WI38 (cell line): ENCODE measurements at regions not wholly inside any gene's neighbourhood (a gene's known extent, or its start where the extent isn't known, plus 50 kb on each side); places are given as distances from the start of the nearest gene placed in this dataset.
"Not testable (repeated sequence)": the region's sequence is repeated elsewhere in the genome, so short reads cannot be mapped to it uniquely, and the experiment has no call there.

Experiments
- H3K4me3 ChIP-seq: 2 replicates; pipeline ENCODE4 v1.5.1; 2011; ENCODE audit warnings: low read depth, mild to moderate bottlenecking, control low read depth, low read length
- CTCF ChIP-seq: IDR thresholded peaks from 2 replicates; pipeline ENCODE4 v1.5.1; 2012; ENCODE audit warnings: low read depth, mild to moderate bottlenecking, control low read depth, low read length

- TF ChIP-seq CTCF, result no peak
- H3K4me3 ChIP-seq, result no peak overlapping the region
These were observed 322.1 kb downstream of the TLL1 start for GRCh38 chr4:166195101-166195500.

- no peak for TF ChIP-seq CTCF
- no peak overlapping the region for H3K4me3 ChIP-seq
These were observed 324.1 kb downstream of the TLL1 start for GRCh38 chr4:166197166-166197565.

- no peak overlapping the region for H3K4me3 ChIP-seq
- no peak for TF ChIP-seq CTCF
These were observed 325.0 kb downstream of the TLL1 start for GRCh38 chr4:166198041-166198440.

GRCh38 chr4:166198516-166199310 lies 325.7 kb downstream of the TLL1 start:
- no peak for TF ChIP-seq CTCF
- no peak overlapping the region for H3K4me3 ChIP-seq

GRCh38 chr4:166202991-166203390 lies 330.0 kb downstream of the TLL1 start:
- no peak for TF ChIP-seq CTCF
- no peak overlapping the region for H3K4me3 ChIP-seq

GRCh38 chr4:166212326-166212725 lies 339.3 kb downstream of the TLL1 start:
- not testable (repeated sequence) for H3K4me3 ChIP-seq

- H3K4me3 ChIP-seq, result no peak overlapping the region
- TF ChIP-seq CTCF, result no peak
These were observed 349.2 kb downstream of the TLL1 start for GRCh38 chr4:166222271-166222670.

GRCh38 chr4:166228112-166228511 lies 355.1 kb downstream of the TLL1 start:
- no peak overlapping the region for H3K4me3 ChIP-seq
- no peak for TF ChIP-seq CTCF
